ENCODE measurements at regions not wholly inside any gene's neighbourhood (a gene's known extent, or its start where the extent isn't known, plus 50 kb on each side); places are given as distances from the start of the nearest gene placed in this dataset.

DNA sequence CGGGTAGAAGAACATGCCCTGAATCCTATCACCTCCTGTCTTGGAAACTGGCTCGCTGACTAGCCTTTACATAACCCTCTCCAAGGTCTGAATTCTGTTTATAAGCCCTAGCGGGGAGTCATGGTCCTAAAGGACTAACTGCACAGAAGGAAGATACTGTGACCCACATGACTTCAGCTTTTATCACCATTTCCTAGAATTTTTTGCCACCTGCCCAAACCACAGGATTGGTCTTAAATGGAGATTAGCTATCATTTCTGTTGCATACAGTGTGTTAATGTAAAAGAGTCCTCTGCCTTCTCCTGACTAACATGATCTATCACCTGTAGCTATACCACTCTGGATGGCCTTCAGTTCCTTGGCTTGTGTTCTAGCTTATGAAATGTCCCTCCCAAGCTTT lies 319.2 kb downstream of the DUSP6 start:
- H3K36me3 ChIP-seq (ENCODE audit: control insufficient read depth, insufficient read depth, low read length), result no peaks in the 10 kb centered on the region
- TF ChIP-seq, protein P1, sequence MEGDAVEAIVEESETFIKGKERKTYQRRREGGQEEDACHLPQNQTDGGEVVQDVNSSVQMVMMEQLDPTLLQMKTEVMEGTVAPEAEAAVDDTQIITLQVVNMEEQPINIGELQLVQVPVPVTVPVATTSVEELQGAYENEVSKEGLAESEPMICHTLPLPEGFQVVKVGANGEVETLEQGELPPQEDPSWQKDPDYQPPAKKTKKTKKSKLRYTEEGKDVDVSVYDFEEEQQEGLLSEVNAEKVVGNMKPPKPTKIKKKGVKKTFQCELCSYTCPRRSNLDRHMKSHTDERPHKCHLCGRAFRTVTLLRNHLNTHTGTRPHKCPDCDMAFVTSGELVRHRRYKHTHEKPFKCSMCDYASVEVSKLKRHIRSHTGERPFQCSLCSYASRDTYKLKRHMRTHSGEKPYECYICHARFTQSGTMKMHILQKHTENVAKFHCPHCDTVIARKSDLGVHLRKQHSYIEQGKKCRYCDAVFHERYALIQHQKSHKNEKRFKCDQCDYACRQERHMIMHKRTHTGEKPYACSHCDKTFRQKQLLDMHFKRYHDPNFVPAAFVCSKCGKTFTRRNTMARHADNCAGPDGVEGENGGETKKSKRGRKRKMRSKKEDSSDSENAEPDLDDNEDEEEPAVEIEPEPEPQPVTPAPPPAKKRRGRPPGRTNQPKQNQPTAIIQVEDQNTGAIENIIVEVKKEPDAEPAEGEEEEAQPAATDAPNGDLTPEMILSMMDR (IDR thresholded peaks at IDR 0.05; ENCODE audit: insufficient read depth, low read length, poor library complexity, severe bottlenecking), result no peak
- H3K4me3 ChIP-seq (ENCODE audit: low read depth, low read length), result no peak overlapping the region
- no peak for DNase-seq (ENCODE audit: low read depth)
- no peaks in the 10 kb centered on the region for H3K27me3 ChIP-seq (ENCODE audit: control insufficient read depth, insufficient read depth, low read length)

- TF ChIP-seq, protein P1 (IDR thresholded peaks at IDR 0.05; ENCODE audit: insufficient read depth, low read length, poor library complexity, severe bottlenecking), result no peak
- H3K36me3 ChIP-seq (ENCODE audit: control insufficient read depth, insufficient read depth, low read length), result no peaks in the 10 kb centered on the region
- no peaks in the 10 kb centered on the region for H3K27me3 ChIP-seq (ENCODE audit: control insufficient read depth, insufficient read depth, low read length)
- no peak for DNase-seq (ENCODE audit: low read depth)
- no peak overlapping the region for H3K4me3 ChIP-seq (ENCODE audit: low read depth, low read length)
Observed at GRCh38 chr12:89029961-89030360, 322.3 kb downstream of the DUSP6 start.

DNA sequence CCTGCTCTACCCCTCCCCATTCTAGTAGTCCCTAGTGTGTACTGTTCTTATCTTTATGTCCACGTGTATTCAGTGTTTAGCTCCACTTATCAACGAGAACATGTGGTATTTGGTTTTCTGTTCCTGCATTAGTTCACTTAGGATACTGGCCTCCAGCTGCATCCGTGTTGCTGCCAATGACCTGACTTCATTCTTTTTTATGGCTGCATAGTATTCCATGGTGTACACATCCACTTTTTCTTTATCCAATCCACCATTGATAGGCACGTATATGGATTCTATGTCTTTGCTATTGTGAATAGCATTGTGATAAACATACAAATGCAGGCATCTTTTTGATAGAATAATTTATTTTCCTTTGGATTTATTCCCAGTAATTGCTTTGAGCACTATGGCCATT lies 327.7 kb downstream of the DUSP6 start:
- no peaks in the 10 kb centered on the region for H3K36me3 ChIP-seq (ENCODE audit: control insufficient read depth, insufficient read depth, low read length)
- H3K27me3 ChIP-seq (ENCODE audit: control insufficient read depth, insufficient read depth, low read length), result no peaks in the 10 kb centered on the region
- no peak for DNase-seq (ENCODE audit: low read depth)
- H3K4me3 ChIP-seq (ENCODE audit: low read depth, low read length), result no peak overlapping the region
- TF ChIP-seq, protein P1 (IDR thresholded peaks at IDR 0.05; ENCODE audit: insufficient read depth, low read length, poor library complexity, severe bottlenecking), result no peak

- H3K4me3 ChIP-seq (ENCODE audit: low read depth, low read length), result no peak overlapping the region
- no peaks in the 10 kb centered on the region for H3K27me3 ChIP-seq (ENCODE audit: control insufficient read depth, insufficient read depth, low read length)
- TF ChIP-seq, protein P1 (IDR thresholded peaks at IDR 0.05; ENCODE audit: insufficient read depth, low read length, poor library complexity, severe bottlenecking), result no peak
- no peak for DNase-seq (ENCODE audit: low read depth)
- H3K36me3 ChIP-seq (ENCODE audit: control insufficient read depth, insufficient read depth, low read length), result no peaks in the 10 kb centered on the region
Observed at GRCh38 chr12:89023936-89024335, 328.4 kb downstream of the DUSP6 start.

GRCh38 chr12:89020689-89021088 lies 331.6 kb downstream of the DUSP6 start:
- no peaks in the 10 kb centered on the region for H3K27me3 ChIP-seq (ENCODE audit: control insufficient read depth, insufficient read depth, low read length)
- no peak for DNase-seq (ENCODE audit: low read depth)
- TF ChIP-seq, protein P1 (IDR thresholded peaks at IDR 0.05; ENCODE audit: insufficient read depth, low read length, poor library complexity, severe bottlenecking), result no peak
- no peak overlapping the region for H3K4me3 ChIP-seq (ENCODE audit: low read depth, low read length)
- H3K36me3 ChIP-seq (ENCODE audit: control insufficient read depth, insufficient read depth, low read length), result no peaks in the 10 kb centered on the region

DNA sequence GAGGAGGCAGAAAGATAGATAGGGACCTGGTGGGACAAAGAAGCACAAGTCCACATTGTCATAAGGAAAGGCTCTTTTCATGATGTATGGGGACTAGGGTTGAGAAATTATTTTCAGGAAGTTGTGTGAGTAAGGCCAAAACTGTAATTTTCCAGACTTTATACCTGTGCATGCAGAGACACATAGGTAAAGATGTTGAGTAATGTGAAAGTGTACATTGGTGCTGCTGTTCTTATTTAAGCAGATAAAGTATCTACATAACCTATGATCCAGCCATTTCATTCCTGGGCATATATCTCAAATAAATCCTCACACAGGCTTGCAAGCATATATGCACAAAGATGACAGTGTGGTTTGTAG lies 332.2 kb downstream of the DUSP6 start:
- TF ChIP-seq, protein P1 (IDR thresholded peaks at IDR 0.05; ENCODE audit: insufficient read depth, low read length, poor library complexity, severe bottlenecking), result no peak
- no peaks in the 10 kb centered on the region for H3K27me3 ChIP-seq (ENCODE audit: control insufficient read depth, insufficient read depth, low read length)
- no peak for DNase-seq (ENCODE audit: low read depth)
- H3K4me3 ChIP-seq (ENCODE audit: low read depth, low read length), result no peak overlapping the region
- no peaks in the 10 kb centered on the region for H3K36me3 ChIP-seq (ENCODE audit: control insufficient read depth, insufficient read depth, low read length)

All from kidney epithelial cell (primary cell).